NCI-H2107 treated with DMSO at 0.1 percent for 48 hours (cell line): ENCODE measurements at regions not wholly inside any gene's neighbourhood (a gene's known extent, or its start where the extent isn't known, plus 50 kb on each side); places are given as distances from the start of the nearest gene placed in this dataset.
A peak's percentile ranks its signal among the peaks of the same experiment; 100 is the strongest.

Experiments
- DNase-seq: peaks from one replicate; lab custom pipeline; 2025; ENCODE audit not compliant: unreplicated experiment; lab: John Stamatoyannopoulos, UW

DNA sequence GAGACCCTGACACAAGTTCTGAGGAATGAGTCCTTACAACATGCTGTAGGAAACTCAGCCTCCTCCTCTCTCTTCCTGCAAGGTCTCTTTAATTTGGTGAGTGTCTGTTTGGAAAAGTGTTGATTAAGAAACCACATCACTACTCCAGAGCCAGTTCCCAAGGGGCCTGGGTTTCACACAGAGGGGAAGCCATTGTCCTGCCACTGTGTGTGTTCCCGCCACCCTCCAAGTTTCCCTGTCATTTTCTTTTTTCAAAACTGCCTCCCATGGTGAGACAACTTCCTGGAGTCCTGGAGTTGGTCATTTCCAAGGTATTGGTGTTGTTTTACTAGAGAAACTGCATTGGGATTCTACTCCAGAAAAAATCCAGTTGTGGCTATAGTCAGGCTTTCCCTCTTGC is 232.0 kb upstream of the PARD3B start:
- DNase-seq, result peak; percentile 26

DNA sequence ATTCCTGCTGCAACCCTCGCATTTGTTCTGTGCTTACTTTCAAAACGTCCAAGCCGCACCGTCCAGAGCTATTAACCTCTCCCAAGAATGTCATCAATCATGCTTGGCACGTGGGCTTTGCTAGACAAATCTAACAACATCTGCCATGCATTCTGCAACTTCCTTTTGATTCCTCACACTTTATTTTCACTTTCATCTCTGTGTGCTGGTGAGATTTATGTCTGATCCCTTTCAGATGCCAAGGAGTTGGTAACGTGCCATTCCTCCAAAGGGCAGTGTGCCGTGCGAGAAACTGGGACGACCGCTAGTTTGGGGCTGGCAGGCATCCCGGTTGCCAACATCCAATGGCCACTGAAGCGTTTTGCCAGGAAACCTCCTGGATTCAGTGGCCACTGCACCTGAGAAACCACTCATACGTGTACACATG is 230.0 kb upstream of the PARD3B start:
- DNase-seq, result no peak

DNA sequence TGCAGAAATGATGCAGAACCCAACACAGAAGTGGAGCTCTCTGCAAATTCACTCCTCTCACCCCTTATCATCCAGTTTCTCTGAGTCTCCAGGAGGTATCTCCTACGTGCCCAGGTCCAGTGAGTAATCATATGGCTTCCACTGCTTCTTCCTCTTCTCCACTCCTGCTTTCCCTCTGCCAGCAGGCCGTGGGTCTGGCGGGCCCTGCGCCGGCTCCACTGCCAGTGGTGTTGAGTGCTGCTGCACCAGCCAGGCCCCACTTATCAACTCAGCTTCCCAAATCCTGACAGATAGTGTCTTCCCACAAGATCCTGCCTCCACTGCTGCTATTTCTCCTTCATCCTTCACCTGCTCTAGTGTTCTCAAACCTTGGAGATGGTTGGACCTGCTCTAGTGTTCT is 227.6 kb upstream of the PARD3B start:
- no peak for DNase-seq

DNA sequence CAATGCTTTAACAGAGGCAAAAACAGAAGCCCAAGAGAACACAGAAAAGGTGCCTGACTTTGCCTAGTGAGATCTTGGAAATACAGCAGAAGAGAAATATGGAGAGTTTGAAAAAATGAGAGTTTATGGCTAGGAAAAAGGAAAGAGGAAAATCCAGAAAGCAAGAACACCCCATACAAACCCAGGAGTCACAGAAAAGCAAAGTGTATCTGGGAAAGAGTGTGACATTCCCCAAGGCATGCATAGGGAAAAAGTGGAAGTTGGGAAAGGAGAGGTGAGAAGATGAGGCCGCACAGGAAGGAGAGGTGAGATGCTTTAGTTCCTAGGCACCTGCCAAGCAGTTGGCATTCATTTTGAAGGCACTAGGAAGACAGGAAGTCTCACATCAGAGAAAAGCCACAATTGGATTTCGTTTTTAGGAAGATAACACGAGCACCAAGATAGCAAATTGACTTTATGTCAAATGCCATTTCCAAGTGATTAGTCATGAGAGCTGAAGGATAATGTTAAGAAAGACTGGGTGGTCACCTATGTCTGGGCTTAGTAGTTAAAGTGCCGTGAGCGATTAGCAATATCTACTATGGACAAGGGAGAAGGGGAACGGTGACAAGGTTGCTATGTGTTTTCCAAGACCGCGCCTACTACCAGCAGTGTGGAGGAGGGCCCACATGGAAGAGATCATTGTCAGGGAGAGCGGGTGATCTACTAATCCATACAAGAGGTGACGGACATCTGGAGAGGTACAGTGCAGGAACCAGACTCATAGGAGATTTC is 224.1 kb upstream of the PARD3B start:
- no peak for DNase-seq

DNA sequence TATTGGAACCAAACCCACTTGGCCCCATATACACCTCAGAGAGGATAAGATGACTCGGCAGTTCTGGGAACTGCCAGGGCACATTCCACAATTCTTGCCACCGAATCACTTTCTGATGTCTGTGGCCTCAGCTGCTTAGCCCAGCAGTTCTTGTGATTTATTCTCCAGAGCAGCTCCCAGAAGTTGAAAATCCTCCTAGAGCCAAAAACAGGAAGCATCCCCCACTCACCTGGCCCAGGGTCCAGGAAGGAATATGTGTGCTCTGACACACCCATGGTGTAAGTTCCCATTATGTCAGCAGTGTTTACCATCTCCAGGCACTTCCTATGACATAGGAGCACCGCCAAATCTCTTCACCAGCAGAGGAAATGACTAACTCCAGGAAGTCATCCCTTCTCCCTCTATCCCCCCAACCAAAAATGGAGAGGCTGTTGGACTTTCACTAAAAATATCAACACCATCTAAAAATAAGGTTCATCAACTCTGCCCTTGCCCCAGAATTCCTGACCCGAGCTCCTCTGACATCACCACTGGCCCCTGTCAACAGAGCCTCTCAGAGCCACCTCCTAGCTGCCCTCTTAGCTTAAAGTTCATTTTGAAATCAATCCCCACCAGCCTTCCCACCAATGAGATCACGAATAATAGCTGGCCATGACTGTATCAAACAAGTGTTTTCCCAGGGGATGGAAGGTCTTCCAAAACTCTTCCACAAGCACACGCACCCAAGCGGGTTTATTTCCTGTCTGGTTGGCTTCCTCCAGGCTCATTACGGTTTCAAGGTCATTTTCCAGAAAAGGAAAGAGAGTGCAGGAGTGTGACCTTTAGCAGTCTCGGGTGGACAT is 223.1 kb upstream of the PARD3B start:
- no peak for DNase-seq

DNA sequence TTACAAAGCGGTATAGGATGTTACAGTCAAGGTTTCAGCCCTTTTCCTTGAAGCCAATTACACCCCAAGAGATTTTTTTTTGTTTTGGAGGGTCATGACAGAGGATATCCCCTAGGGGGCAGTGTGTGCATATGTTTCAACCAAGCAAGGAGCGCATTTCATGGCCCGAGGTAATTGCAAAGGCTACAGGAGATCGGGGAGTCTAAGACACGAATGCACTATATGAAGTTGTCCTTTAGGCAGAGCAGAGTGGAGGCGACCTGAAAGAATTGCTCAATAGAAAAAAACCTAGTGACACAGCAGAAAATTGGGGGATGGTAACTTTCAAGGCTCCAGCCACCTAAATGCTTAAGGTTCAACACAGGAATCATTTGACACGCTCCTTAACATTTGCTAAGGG is 219.8 kb upstream of the PARD3B start:
- DNase-seq, result peak; percentile 92

DNA sequence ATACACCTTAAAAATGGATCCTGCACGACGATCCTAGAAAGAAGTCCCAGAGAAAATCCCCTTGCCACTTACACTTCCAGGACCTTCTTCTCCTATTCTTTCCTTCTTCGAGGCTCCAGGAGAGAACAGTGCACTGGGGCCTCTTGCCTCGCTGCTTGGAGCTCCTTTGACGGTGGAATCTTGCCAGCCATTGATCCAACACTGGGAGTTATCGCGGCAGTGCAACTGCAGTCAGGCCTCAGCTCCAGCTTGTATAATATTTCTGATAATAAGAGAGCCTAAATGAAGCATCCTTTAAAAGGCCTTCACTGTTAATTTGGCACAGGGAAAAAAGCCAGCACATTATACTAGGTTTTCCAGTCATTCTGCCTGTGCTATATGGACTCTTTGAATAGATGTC is 216.9 kb upstream of the PARD3B start:
- DNase-seq, result no peak

DNA sequence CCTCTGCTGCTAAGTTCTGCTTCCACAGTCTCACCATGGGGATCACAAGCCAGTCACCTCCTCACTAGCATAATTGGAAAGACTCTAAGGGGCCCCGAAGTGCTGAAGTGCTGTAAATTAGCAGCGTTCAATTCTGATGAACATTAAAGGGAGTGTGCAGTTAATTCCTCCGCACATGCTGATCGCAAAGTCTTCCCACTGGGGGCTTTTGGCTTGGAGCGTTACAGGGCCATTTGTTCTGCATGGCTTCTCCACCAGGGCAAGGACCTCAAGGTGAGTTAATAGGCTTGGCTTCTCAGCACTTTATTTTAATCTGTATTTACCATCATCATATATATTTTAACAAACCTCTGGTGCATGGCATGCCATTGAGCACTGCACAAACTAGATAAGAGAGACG is 216.3 kb upstream of the PARD3B start:
- DNase-seq, result no peak

DNA sequence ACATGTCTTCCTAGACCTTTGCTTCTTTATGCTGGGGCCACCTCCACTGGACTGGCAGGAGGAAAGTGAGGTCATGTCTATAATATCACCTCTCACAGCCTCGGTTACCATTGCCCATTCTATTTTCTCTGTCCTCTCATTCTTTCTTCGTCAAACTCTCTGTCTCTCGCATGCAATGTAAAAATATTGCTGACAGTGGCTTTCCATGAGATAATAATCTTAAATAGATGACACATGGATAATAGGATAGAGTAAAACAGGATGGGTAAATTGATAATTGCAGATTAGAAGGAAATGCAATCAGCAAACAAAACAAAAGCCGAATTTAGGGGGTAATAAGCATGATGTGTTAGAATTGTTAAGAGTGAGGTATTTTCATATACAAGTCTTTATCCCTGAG is 215.7 kb upstream of the PARD3B start:
- DNase-seq, result no peak

DNA sequence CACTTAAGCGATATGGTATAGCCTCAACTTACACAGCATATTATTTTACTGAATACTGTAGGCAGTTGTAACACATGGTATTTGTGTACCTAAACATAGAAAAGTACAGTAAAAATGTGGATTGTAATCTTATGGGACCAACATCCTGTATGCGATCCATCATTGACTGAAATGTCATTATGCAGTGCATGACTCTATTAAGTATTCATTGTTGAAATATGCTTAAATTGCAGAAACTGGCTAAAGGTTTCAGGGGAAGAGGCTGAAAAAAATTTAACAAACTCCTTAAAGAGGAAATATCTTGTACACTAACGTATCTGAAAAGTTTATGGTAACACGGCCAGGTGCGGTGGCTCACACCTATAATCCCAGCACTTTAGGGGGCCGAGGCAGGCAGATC is 214.1 kb upstream of the PARD3B start:
- DNase-seq, result no peak

DNA sequence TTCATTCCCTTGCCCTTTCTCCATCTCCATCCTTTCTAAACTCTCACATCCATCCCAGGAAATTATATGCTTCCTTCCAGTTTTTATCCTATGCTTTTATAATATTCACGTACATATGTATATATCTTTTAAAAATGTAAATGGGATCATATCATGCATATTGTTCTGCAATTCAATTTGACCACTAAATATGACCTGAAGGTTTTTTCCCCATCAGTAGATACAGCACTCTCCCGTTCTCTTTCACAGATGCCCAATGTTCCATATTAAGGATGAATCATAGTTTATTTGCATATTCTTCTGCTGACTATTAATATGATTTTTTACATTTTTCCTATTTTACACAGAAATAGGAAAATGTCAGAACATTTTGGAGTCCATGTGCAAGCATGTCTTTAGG is 213.3 kb upstream of the PARD3B start:
- no peak for DNase-seq

DNA sequence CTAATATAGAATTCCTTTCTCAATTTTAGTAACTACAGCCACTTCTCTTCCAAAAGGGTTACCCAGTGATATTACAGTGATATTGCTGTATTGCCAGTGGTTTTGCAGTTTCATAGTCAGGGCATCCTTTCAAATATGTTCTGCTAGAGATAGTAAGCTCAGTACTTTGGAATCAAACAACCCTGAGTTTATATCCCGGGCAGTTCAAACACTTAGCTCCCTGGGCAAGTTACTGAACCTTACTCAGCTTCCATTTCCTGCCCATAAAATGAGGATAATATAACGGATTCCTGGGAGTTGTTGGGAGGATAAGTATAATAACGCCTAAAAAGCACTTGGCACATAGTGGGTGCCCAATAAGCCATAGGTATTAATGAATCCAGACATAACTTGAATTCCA is 212.6 kb upstream of the PARD3B start:
- no peak for DNase-seq

DNA sequence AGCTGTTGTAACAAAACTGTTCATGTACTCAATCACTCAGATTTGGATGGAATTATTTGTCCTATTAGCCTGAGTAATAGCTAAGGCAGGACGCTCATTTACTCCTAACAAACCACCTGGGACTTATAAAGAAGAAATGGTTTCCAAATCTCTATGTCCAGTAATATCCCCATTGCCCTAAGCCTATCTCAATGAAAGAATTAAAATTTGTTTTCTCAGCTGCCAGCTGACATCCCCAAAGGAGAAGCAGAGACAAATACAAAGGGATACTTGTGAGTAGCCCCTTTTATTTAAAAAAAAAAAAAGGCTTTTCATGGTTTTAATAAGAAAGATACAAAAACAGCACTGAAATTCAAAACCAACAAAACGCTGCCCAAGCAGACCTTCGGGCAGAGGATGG is 211.4 kb upstream of the PARD3B start:
- DNase-seq, result no peak

DNA sequence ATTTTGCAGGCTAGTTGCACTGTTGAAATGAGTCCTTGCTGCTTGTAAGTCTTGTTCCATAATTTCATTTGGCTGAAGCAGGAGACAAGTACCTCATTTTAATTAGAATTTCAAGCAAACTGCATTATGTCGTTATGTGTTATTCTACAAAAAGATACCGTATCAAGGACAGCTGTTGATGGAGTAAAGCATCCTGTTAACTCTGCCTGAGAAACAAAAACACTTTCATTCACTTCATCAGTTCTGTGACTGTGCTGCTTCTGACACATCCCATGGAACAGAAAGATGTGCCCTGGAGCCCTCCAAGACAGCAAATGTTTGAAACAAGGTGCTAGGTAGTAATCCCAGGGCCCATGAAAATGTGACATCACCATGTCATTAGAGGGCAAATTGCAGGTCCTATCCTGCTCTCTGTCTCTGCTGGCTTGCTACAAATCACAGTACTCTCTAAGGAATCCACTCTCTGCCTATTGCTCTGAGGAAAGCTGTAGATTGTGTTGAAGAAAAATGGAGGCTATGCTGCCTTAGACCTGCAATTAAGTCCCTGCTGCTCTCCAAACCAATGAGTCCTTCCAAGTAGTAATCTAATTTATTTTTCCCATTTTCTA is 209.7 kb upstream of the PARD3B start:
- no peak for DNase-seq

DNA sequence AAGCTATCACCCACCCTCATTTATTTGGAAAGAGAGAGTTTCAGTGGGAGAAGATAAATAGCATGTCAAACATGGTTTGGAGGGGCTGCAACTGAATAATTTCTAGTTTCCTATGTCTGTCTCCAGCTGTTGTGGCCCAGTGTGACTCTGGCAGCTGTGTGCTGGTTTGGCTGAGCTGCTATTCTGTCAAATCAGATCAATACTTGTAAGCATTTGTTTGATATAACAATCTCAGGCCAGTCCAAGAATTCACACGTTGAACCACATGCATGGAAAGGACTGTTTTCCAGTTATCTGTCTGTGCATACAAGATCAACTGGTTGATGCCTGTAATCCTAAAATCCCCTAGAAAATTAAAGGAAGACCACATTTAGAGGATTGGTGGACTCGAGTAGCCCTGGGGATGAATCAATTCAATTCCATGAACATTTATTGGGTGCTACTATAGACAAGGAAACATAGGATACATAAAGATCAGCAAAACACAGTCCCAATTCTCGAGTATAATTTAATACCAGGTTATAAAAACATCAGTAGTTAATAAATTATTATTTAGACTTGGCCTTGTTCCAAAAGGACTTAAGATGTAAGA is 209.0 kb upstream of the PARD3B start:
- no peak for DNase-seq

DNA sequence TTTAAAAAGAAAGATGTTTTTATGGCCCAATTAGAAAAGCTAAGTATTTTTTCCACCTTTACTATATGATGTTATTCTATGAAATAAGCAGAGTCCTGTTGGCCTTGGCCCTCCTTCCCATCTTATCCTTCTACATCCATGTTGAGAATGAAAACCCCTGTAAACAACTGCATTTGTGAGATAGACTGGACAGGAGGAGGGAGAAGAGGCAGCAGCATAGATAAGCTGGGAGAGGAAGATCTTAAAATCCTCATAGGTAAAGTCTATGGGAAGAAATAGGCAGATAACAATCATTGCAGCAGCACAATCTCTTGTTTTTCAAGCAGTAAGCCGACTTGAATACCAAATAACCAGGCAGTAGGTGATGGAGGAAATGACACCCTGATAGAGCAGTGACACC is 207.6 kb upstream of the PARD3B start:
- DNase-seq, result no peak

DNA sequence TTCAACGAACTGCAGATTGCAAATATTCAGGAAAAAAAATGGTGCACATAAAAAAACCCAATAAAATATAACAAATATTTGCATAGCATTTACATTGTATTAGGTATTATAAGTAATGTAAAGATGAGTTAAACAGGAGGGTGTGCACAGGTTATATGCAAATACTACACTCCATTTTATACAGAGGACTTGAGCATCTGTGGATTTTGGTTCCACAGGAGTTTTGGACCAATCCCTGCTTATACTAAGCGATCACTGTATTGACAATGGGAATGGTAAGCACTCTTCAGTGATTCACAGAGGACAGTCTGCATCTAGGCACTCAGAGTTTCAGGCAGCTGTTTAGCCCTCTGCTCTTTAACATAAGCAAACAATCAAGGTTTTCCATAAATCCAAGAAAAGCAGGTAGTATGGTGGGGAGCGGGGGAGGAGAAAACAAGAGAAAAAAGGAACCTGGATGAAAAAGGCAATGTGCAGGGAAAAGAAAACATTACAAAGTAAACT is 206.0 kb upstream of the PARD3B start:
- DNase-seq, result no peak

DNA sequence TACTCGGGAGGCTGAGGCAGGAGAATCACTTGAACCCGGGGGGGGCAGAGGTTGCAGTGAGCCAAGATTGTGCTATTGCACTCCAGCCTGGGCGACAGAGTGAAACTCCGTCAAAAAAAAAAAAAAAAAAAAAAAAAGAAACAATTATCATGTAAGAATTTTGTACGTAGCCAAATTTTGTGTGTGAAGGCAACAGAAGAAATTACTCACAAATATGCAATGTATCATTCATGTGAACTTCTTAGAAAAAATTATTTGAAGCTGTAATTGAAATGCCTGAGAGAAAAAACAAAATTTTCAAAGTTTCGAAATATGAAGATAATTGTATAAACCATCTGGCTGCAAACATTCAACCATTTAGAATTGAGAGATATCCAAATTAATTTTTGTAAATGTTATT is 204.8 kb upstream of the PARD3B start:
- no peak for DNase-seq

DNA sequence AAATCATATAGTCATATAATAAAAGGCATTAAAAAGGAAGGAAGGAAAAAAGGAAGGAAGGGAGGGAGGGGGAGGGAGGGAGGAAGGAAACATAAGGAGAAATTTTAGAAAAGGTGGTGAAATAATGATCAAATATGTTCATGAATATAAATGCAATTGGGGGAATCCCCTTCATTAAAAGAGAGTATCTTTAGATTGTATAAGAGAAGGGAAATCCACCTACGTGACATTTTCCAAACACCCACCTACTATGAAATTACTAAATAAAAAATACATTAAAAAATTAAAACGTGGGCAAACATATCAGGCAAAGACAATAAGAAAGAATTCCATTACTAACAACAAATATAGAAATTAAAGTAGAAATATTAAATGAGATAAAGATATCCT is 203.4 kb upstream of the PARD3B start:
- DNase-seq, result no peak

DNA sequence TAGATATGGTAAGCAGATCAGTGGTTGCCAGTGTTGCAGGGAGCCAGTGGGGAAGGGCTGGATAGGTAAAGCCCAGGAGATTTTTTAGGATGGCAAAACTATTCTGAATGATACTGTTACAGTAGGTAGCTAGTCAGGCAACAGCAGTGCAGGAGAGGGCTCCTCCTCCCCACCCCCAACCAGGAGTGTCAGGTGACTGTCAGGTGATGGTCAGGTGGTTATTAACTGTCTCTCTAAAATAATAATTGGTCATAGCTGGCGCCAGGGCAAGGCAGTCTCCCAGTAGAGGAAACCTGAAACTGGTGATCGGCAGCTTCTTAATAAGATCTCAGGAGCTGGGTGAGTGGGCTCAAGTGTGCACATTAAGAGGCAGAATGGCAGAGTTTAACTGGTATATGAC is 201.6 kb upstream of the PARD3B start:
- no peak for DNase-seq

DNA sequence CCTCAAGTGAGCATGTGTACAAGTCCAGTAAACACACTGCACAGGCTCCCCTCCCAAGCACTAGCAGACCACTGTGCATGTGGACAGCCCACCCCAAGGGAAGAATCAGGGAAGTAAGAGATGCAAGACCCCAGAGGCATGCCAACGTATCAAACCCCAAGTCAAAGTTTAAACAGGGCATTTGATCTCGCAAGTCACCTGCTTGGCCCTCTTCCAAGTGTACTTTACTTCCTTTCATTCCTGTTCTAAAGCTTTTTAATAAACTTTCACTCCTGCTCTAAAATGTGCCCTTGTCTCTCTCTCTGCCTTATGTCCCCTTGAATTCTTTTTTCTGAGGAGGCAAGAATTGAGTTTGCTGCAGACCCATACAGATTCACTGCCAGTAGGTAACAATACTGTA is 201.2 kb upstream of the PARD3B start:
- DNase-seq, result no peak

DNA sequence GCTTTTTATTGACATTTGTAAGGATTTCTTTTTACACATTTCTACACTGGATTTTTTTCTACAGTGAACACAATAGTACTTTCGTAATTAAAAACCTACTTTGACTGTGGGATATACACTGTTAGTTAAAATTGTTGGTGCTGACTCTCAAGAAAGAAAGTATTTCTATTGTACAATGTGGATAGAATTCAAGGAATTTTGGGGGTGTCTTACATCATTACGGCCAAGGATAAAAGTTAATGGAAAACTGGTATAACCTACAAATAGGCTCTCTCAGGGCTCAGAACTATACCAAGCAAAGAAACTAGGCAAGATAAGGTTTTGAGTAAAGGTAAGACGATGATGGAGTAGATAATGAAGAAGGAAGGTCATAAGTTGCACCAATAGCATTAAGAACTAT is 198.4 kb upstream of the PARD3B start:
- no peak for DNase-seq
